Hepatocyte (in vitro differentiated cells): ENCODE measurements at regions not wholly inside any gene's neighbourhood (a gene's known extent, or its start where the extent isn't known, plus 50 kb on each side); places are given as distances from the start of the nearest gene placed in this dataset.

Source experiments
- DNase-seq: peaks from one replicate; pipeline ENCODE4 v3.0.0-alpha.2; 2016; ENCODE audit warnings: low spot score
- H2AFZ ChIP-seq: fragments of 200-600 bp; sonication (generic); 2 replicates; pipeline ENCODE4 v1.6.0; 2016; ENCODE audit warnings: antibody characterized with exemption, mild to moderate bottlenecking
- H3K27ac ChIP-seq: fragments of 200-600 bp; sonication (generic); 2 replicates; pipeline ENCODE4 v1.5.1; 2016; ENCODE audit warnings: mild to moderate bottlenecking
- H3K27me3 ChIP-seq: fragments of 200-600 bp; sonication (generic); 2 replicates; pipeline ENCODE4 v1.6.1; 2016
- H3K36me3 ChIP-seq: fragments of 200-600 bp; sonication (generic); replicated peaks from 2 replicates; pipeline ENCODE4 v1.5.1; 2016; ENCODE audit warnings: low read depth; ENCODE audit not compliant: insufficient read depth
- H3K4me1 ChIP-seq: fragments of 200-600 bp; sonication (generic); 2 replicates; pipeline ENCODE4 v1.5.1; 2016; ENCODE audit warnings: mild to moderate bottlenecking, moderate library complexity; ENCODE audit not compliant: insufficient read depth
- H3K4me2 ChIP-seq: fragments of 200-600 bp; sonication (generic); 2 replicates; pipeline ENCODE4 v1.6.0; 2016
- H3K4me3 ChIP-seq: fragments of 200-600 bp; sonication (generic); 2 replicates; pipeline ENCODE4 v1.5.1; 2016; ENCODE audit warnings: mild to moderate bottlenecking
- H3K79me2 ChIP-seq: fragments of 200-600 bp; sonication (generic); 2 replicates; pipeline ENCODE4 v1.6.0; 2017; ENCODE audit warnings: mild to moderate bottlenecking
- H3K9me2 ChIP-seq: fragments of 200-600 bp; sonication (generic); replicated peaks from 2 replicates; pipeline ENCODE4 v1.6.0; 2017; ENCODE audit warnings: mild to moderate bottlenecking; ENCODE audit not compliant: insufficient read depth
- H3K9me3 ChIP-seq: fragments of 200-600 bp; sonication (generic); 2 replicates; pipeline ENCODE4 v1.5.1; 2016; ENCODE audit warnings: low read depth, mild to moderate bottlenecking
- H4K20me1 ChIP-seq: fragments of 200-600 bp; sonication (generic); 2 replicates; pipeline ENCODE4 v1.6.0; 2016; ENCODE audit warnings: mild to moderate bottlenecking; ENCODE audit not compliant: insufficient read depth, poor library complexity, severe bottlenecking
- EZH2 ChIP-seq: fragments of 200-600 bp; sonication (generic); IDR thresholded peaks from 2 replicates; pipeline ENCODE4 v1.6.1; 2016; ENCODE audit warnings: antibody characterized with exemption, mild to moderate bottlenecking, borderline replicate concordance
- EZH2phosphoT487 ChIP-seq: fragments of 200-600 bp; sonication (generic); IDR thresholded peaks from one replicate; pipeline ENCODE4 v1.6.1; 2018; ENCODE audit warnings: antibody characterized with exemption, mild to moderate bottlenecking, low read depth, moderate library complexity; ENCODE audit not compliant: unreplicated experiment, severe bottlenecking
- WGBS: methylation state at CpG from one replicate; pipeline ENCODE4 v1.1.6; 2016; ENCODE audit warnings: low lambda C conversion rate; ENCODE audit errors: missing lambda C conversion rate; 5-methylcytosine and 5-hydroxymethylcytosine counted together
- TF ChIP-seq, protein P1 (sequence below): fragments of 200-600 bp; sonication (generic); IDR thresholded peaks from 2 replicates; pipeline ENCODE4 v1.5.1; 2016; ENCODE audit warnings: antibody characterized with exemption, mild to moderate bottlenecking; ENCODE audit not compliant: poor library complexity

DNA sequence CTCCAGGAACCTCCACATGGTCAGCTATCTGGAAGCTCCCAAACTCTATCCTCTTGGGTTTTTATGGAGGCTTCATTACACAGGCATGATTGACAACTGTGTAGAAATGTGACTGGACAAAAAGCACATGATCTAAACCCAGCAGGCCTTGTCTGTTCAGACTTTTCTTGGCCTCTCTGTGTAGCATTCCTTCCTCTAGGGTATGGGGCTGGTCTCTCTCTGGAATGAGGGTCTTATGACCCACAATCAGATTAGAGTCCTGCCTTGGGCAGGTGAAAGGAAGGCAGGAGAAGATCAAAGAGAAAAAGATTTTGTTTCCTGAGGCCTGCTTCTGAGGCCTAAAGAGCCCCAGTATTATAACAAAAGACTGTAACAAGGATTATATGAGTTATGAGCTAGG, 162.7 kb downstream of the SP3 start:
- H3K9me2 ChIP-seq, result no peaks in the 10 kb centered on the region
- H3K4me1 ChIP-seq, result no peaks in the 10 kb centered on the region
- H3K27me3 ChIP-seq, result no peaks in the 10 kb centered on the region
- no peak for DNase-seq
- no peaks in the 10 kb centered on the region for H4K20me1 ChIP-seq
- no peak overlapping the region for H3K27ac ChIP-seq
- TF ChIP-seq EZH2, result no peak
- TF ChIP-seq, protein P1, sequence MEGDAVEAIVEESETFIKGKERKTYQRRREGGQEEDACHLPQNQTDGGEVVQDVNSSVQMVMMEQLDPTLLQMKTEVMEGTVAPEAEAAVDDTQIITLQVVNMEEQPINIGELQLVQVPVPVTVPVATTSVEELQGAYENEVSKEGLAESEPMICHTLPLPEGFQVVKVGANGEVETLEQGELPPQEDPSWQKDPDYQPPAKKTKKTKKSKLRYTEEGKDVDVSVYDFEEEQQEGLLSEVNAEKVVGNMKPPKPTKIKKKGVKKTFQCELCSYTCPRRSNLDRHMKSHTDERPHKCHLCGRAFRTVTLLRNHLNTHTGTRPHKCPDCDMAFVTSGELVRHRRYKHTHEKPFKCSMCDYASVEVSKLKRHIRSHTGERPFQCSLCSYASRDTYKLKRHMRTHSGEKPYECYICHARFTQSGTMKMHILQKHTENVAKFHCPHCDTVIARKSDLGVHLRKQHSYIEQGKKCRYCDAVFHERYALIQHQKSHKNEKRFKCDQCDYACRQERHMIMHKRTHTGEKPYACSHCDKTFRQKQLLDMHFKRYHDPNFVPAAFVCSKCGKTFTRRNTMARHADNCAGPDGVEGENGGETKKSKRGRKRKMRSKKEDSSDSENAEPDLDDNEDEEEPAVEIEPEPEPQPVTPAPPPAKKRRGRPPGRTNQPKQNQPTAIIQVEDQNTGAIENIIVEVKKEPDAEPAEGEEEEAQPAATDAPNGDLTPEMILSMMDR, result no peak
- TF ChIP-seq EZH2phosphoT487, result no peak
- no peak overlapping the region for H3K4me2 ChIP-seq
- no peaks in the 10 kb centered on the region for H3K9me3 ChIP-seq
- H2AFZ ChIP-seq, result no peak overlapping the region
- no peaks in the 10 kb centered on the region for H3K36me3 ChIP-seq
- H3K79me2 ChIP-seq, result no peaks in the 10 kb centered on the region
- H3K4me3 ChIP-seq, result no peak overlapping the region

DNA sequence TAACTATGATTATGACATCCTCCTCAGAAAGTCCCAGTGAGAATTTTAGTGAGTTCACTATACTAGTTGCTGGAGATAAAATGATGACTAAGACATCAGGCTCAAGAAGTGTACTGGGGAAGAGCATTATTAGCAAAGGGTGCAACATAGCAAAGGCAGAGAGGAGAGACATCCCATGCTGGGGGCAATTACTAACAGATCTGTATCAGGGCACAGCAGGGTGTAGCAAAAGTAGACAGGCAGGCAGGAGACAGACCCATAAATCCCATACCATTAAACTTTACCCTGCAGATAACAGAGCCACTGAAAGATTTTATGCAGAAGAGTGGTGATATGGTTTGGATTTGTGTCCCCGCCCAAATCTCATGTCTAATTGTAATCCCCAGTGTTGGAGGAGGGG, 161.7 kb downstream of the SP3 start:
- 69% methylated on average over 1 of the region's 1 CpG for WGBS
- Histone ChIP-seq H3K4me2 (no peak overlapping the region), H3K27me3 (no peaks in the 10 kb centered on the region), H3K9me3 (no peaks in the 10 kb centered on the region), H3K27ac (no peak overlapping the region), H3K36me3 (no peaks in the 10 kb centered on the region), H3K79me2 (no peaks in the 10 kb centered on the region), H3K4me3 (no peak overlapping the region), H2AFZ (no peak overlapping the region), H3K4me1 (no peaks in the 10 kb centered on the region), H4K20me1 (no peaks in the 10 kb centered on the region), H3K9me2 (no peaks in the 10 kb centered on the region)
- TF ChIP-seq EZH2phosphoT487, result no peak
- no peak for TF ChIP-seq EZH2
- TF ChIP-seq, protein P1, result no peak
- DNase-seq, result peak; percentile 18

DNA sequence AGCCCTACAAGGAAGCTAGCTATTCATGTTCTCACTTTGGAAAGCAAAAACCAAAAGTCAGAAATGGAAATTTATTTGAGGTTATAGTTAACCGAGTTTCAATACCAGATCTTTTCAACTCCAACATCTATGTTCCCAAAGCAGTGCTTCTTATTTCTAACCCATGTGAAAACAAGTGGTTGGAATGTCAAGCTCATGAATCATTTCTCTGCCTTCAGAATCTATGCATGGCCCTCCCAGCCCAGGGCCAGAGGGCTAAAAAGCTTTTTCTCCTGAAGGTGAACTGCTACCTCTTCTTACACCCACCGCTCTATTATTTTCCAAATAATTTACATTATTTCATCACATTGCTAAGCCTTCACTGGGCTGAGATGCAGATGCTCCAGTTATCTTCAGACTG, 158.4 kb downstream of the SP3 start:
- WGBS, result 93% methylated on average over 2 of the region's 2 CpGs

More for the DNA sequence above, 158.4 kb downstream of the SP3 start:
- Histone ChIP-seq H3K4me1 (no peaks in the 10 kb centered on the region), H3K79me2 (no peaks in the 10 kb centered on the region), H3K4me3 (no peak overlapping the region), H3K9me3 (no peaks in the 10 kb centered on the region), H3K27me3 (no peaks in the 10 kb centered on the region), H3K36me3 (no peaks in the 10 kb centered on the region), H4K20me1 (no peaks in the 10 kb centered on the region), H3K4me2 (no peak overlapping the region), H3K9me2 (no peaks in the 10 kb centered on the region), H2AFZ (no peak overlapping the region), H3K27ac (no peak overlapping the region)
- no peak for DNase-seq
- TF ChIP-seq EZH2 (no peak), EZH2phosphoT487 (no peak)
- TF ChIP-seq, protein P1, result no peak
